OCI-LY7 (cell line): ENCODE measurements at regions not wholly inside any gene's neighbourhood (a gene's known extent, or its start where the extent isn't known, plus 50 kb on each side); places are given as distances from the start of the nearest gene placed in this dataset.

ENCODE experiments used
- BruUV-seq: library from RNA; stranded (reverse); fragments of 400-500 nt; replicated peaks from 2 replicates; lab custom pipeline; 2021; lab: Mats Ljungman, UMichigan
- CTCF ChIA-PET: fragments of 300-600 bp; sonication (Branson Sonifier 250); formaldehyde crosslinking; loops from one replicate; lab custom pipeline; 2022; ENCODE audit warnings: antibody characterized with exemption; ENCODE audit not compliant: unreplicated experiment; lab: Charles Lee
- POLR2A ChIA-PET: fragments of 300-600 bp; sonication (Branson Sonifier 250); formaldehyde crosslinking; loops from one replicate; lab custom pipeline; 2022; ENCODE audit warnings: antibody characterized with exemption; lab: Charles Lee
- DNase-seq: peaks from one replicate; pipeline ENCODE4 v3.0.0-alpha.2; 2015; ENCODE audit warnings: low spot score
- H2AFZ ChIP-seq: fragments of 200-600 bp; sonication (generic), shearing (Covaris generic); 2 replicates; pipeline ENCODE4 v1.6.1; 2014; ENCODE audit warnings: mild to moderate bottlenecking, antibody characterized with exemption, low read length, moderate library complexity
- H3K27ac ChIP-seq: fragments of 200-600 bp; sonication (generic); 2 replicates; pipeline ENCODE4 v1.5.1; 2014; ENCODE audit warnings: mixed run types, low read depth, mild to moderate bottlenecking, moderate library complexity, low read length, inconsistent platforms; ENCODE audit not compliant: poor library complexity, severe bottlenecking
- H3K36me3 ChIP-seq: fragments of 200-600 bp; sonication (generic); 2 replicates; pipeline ENCODE4 v1.6.1; 2014; ENCODE audit warnings: mild to moderate bottlenecking, antibody characterized with exemption, low read length, moderate library complexity, mixed read lengths; ENCODE audit not compliant: insufficient read depth
- H3K4me1 ChIP-seq: fragments of 200-600 bp; sonication (generic); 2 replicates; pipeline ENCODE4 v1.5.1; 2014; ENCODE audit warnings: mild to moderate bottlenecking, low read length; ENCODE audit not compliant: insufficient read depth, poor library complexity, severe bottlenecking
- H3K4me2 ChIP-seq: fragments of 200-600 bp; sonication (generic); 2 replicates; pipeline ENCODE4 v1.6.1; 2014; ENCODE audit warnings: mild to moderate bottlenecking, low read length
- H3K4me3 ChIP-seq: fragments of 200-600 bp; sonication (generic); 2 replicates; pipeline ENCODE4 v1.5.1; 2014; ENCODE audit warnings: mild to moderate bottlenecking, low read depth, low read length; ENCODE audit not compliant: poor library complexity, severe bottlenecking
- H3K79me2 ChIP-seq: fragments of 200-600 bp; sonication (generic); 2 replicates; pipeline ENCODE4 v1.6.1; 2016; ENCODE audit warnings: low read depth, mild to moderate bottlenecking, low read length, moderate library complexity, mixed read lengths; ENCODE audit not compliant: insufficient read depth
- H3K9me2 ChIP-seq: fragments of 200-600 bp; sonication (generic); 2 replicates; pipeline ENCODE4 v1.6.1; 2016; ENCODE audit warnings: mild to moderate bottlenecking, low read length, mixed read lengths; ENCODE audit not compliant: insufficient read depth
- H3K9me3 ChIP-seq: fragments of 200-600 bp; sonication (generic); 2 replicates; pipeline ENCODE4 v1.6.1; 2014; ENCODE audit warnings: mild to moderate bottlenecking, mixed run types, low read length, mixed read lengths
- H4K20me1 ChIP-seq: fragments of 200-600 bp; sonication (generic); 2 replicates; pipeline ENCODE4 v1.6.1; 2014; ENCODE audit warnings: mild to moderate bottlenecking, antibody characterized with exemption, low read length, moderate library complexity, mixed read lengths; ENCODE audit not compliant: insufficient read depth
- CTCF ChIP-seq: fragments of 200-600 bp; sonication (generic); conservative IDR thresholded peaks from 2 replicates; pipeline ENCODE4 v1.5.1; 2014; ENCODE audit warnings: mild to moderate bottlenecking, antibody characterized with exemption, low read length, moderate library complexity, mixed read lengths
- EZH2phosphoT487 ChIP-seq: fragments of 200-600 bp; sonication (generic); IDR thresholded peaks from 2 replicates; pipeline ENCODE4 v1.6.1; 2018; ENCODE audit warnings: low read depth, borderline replicate concordance, mild to moderate bottlenecking, mixed run types, antibody characterized with exemption, low read length, moderate library complexity, mixed read lengths
- intact Hi-C: fragments of 100-400 bp; cut with micrococcal nuclease; formaldehyde crosslinking; loops from one replicate; pipeline ENCODE4 v1.10.0; 2022; ENCODE audit not compliant: unreplicated experiment

GRCh38 chr5:61652916-61653315 lies 320.9 kb downstream of the ZSWIM6 start:
- CTCF ChIA-PET = no interaction called here
- H3K79me2 ChIP-seq = no peaks in the 10 kb centered on the region
- H3K9me2 ChIP-seq = no peaks in the 10 kb centered on the region
- H3K4me3 ChIP-seq = no peak overlapping the region
- H3K4me1 ChIP-seq = no peaks in the 10 kb centered on the region
- H3K4me2 ChIP-seq = no peak overlapping the region
- no TSS peak for BruUV-seq
- no peak overlapping the region for H3K27ac ChIP-seq
- no peak for TF ChIP-seq CTCF
- TF ChIP-seq EZH2phosphoT487 = no peak
- DNase-seq = no peak
- no peak overlapping the region for H2AFZ ChIP-seq
- no peaks in the 10 kb centered on the region for H3K9me3 ChIP-seq
- no peaks in the 10 kb centered on the region for H3K36me3 ChIP-seq
- H4K20me1 ChIP-seq = no peaks in the 10 kb centered on the region
- POLR2A ChIA-PET = no interaction called here
- intact Hi-C loops = no loop called here

GRCh38 chr5:61653807-61654580 lies 321.9 kb downstream of the ZSWIM6 start:
- Histone ChIP-seq H3K4me2 (no peak overlapping the region), H3K9me2 (no peaks in the 10 kb centered on the region), H4K20me1 (no peaks in the 10 kb centered on the region), H3K4me3 (no peak overlapping the region), H3K27ac (no peak overlapping the region), H3K4me1 (no peaks in the 10 kb centered on the region), H3K9me3 (no peaks in the 10 kb centered on the region), H3K79me2 (no peaks in the 10 kb centered on the region), H3K36me3 (no peaks in the 10 kb centered on the region), H2AFZ (no peak overlapping the region)
- POLR2A ChIA-PET = interaction anchor here (0.6 to 0.7 kb wide), 2 partner anchors 25 to 242 kb away, joined by 3 read pairs; no protein-coding TSS in a partner anchor
- no peak for DNase-seq
- TF ChIP-seq CTCF (no peak), EZH2phosphoT487 (no peak)
- BruUV-seq = no TSS peak
- intact Hi-C loops = no loop called here
- CTCF ChIA-PET = no interaction called here

DNA sequence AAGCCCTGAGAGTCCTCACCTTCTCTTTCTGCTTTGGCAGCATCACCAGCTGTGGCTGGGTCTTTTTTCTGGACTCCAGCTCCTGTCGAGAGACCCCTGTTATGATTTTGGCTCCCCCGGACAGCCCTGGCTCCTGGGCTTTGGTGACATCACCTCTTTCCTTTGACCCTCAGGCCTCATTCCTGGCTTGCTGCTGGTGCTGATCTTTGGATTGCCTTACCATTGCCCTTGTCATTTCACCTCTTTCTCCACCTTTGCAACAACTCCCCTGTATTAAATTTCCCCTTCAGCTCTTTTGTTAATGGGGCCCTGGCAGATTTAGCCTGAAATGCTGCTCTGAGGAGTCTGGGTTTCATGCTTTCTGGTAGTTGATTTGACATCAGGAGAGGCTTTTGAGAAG lies 322.8 kb downstream of the ZSWIM6 start:
- H3K4me3 ChIP-seq = no peak overlapping the region
- H3K9me3 ChIP-seq = no peaks in the 10 kb centered on the region
- CTCF ChIA-PET = no interaction called here
- no peaks in the 10 kb centered on the region for H3K36me3 ChIP-seq
- no peak overlapping the region for H3K27ac ChIP-seq
- H2AFZ ChIP-seq = no peak overlapping the region
- H3K79me2 ChIP-seq = no peaks in the 10 kb centered on the region
- H3K4me2 ChIP-seq = no peak overlapping the region
- no peaks in the 10 kb centered on the region for H3K4me1 ChIP-seq
- intact Hi-C loops = loop anchor here (5.0 kb wide), 1 partner anchor 598 kb away; no protein-coding TSS in a partner anchor
- no TSS peak for BruUV-seq
- POLR2A ChIA-PET = interaction anchor here (0.6 to 0.7 kb wide), 2 partner anchors 59 to 243 kb away, joined by 3 to 4 read pairs; no protein-coding TSS in a partner anchor
- TF ChIP-seq CTCF (no peak), EZH2phosphoT487 (no peak)
- DNase-seq = no peak
- H3K9me2 ChIP-seq = no peaks in the 10 kb centered on the region
- no peaks in the 10 kb centered on the region for H4K20me1 ChIP-seq
